Liver (tissue), 3 donors: ENCODE measurements at regions not wholly inside any gene's neighbourhood (a gene's known extent, or its start where the extent isn't known, plus 50 kb on each side); places are given as distances from the start of the nearest gene placed in this dataset.
"Not testable (repeated sequence)": the region's sequence is repeated elsewhere in the genome, so short reads cannot be mapped to it uniquely, and the experiment has no call there.

ENCODE experiments used
- CTCF ChIP-seq: fragments of 150-350 bp; IDR thresholded peaks from 2 replicates; pipeline ENCODE4 v1.5.1; 2017; ENCODE audit warnings: improper control_type of control experiment, low read depth, low read length; ENCODE audit not compliant: missing input control
- HNF4A ChIP-seq, 2 donors: conservative IDR thresholded peaks; 2 replicates each; pipeline ENCODE4 v1.6.1; 2016; ENCODE audit warnings: antibody characterized with exemption in 2 of 2, mild to moderate bottlenecking in 2 of 2
- RAD21 ChIP-seq, 2 donors: IDR thresholded peaks; 2 replicates each; pipeline ENCODE4 v1.6.1; 2016; ENCODE audit warnings: antibody characterized with exemption in 2 of 2, mild to moderate bottlenecking in 2 of 2
- TAF1 ChIP-seq: conservative IDR thresholded peaks from 2 replicates; pipeline ENCODE4 v1.6.1; 2016; ENCODE audit warnings: antibody characterized with exemption, mild to moderate bottlenecking
- donor health status: healthy.
- donor health status: healthy.

GRCh38 chrY:26268421-26268820 is 646.5 kb downstream of the CDY1 start:
- TF ChIP-seq RAD21 (IDR thresholded peaks at IDR 0.05); CTCF; TAF1; HNF4A (conservative IDR thresholded peaks at IDR 0.05): not testable (repeated sequence)
